AML-193 (cell line): ENCODE measurements at regions not wholly inside any gene's neighbourhood (a gene's known extent, or its start where the extent isn't known, plus 50 kb on each side); places are given as distances from the start of the nearest gene placed in this dataset.
"Not testable (repeated sequence)": the region's sequence is repeated elsewhere in the genome, so short reads cannot be mapped to it uniquely, and the experiment has no call there.

Experiments used
- DNase-seq, 2 experiments: peaks; one replicate each; lab custom pipeline; 2025; lab: John Stamatoyannopoulos, UW

DNA sequence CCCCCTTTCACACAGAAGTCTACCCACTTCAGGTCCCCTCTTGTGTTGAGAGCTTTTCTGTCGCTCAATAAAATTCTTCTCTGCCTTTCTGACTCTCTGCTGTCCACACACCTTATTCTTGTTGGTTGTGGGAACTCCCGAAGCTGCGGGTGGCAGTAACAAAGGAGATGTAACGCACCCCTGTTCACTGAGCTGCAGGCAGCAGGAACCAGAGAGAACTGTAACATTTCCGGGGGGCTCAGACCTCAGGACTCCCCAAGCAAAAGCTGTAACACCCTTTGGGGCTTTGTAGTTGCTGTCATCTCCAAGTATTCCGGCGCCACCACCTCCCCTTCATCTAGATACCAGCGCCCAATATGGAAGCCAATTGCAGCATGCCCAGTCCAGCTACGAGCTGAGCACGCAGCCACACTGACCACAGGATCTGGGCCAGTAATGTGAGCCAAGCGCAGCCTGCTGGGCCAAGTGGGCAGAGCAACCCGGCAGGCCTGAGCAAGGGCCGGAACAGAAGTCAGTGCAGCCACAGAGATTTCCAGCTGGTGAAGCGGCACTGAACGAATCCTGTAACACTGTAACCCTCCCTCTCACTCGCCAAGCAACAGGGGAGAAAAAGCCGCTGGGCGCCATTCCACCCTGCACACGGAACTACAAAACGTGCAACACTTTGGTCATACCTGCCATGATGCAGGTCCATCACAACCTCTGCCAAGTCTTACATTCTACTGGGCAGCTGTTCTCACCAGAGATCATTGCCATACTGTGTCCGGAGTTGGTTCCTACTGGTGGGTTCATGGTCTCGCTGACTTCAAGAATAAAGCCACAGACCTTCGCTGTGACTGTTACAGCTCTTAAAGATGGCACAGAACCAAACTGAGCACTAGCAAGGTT, 194.3 kb downstream of the SPATA31A6 start:
- DNase-seq: not testable (repeated sequence)

GRCh38 chr9:42378418-42378815, 195.0 kb downstream of the SPATA31A6 start:
- DNase-seq: no peak

DNA sequence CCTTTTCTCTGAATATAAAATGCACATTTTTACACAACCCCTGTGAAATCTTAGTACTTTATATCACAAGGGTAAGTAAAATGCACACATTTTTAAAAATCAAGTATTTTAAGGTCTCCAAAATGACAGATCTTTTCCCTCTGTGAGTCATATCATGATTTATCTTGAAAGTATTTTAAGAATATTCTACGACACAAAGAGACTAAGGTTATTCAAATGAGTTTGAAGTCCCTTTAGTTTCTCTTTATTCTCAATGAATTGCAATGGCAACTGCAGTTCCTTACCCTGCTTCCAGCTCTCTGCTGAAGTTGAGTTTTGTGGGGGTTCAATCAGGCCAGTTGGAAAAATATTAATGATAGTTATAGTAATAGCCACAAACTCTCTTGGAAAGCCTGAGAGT, 196.1 kb downstream of the SPATA31A6 start:
- DNase-seq: not testable (repeated sequence)

GRCh38 chr9:42384585-42384984, 201.1 kb downstream of the SPATA31A6 start:
- not testable (repeated sequence) for DNase-seq

DNA sequence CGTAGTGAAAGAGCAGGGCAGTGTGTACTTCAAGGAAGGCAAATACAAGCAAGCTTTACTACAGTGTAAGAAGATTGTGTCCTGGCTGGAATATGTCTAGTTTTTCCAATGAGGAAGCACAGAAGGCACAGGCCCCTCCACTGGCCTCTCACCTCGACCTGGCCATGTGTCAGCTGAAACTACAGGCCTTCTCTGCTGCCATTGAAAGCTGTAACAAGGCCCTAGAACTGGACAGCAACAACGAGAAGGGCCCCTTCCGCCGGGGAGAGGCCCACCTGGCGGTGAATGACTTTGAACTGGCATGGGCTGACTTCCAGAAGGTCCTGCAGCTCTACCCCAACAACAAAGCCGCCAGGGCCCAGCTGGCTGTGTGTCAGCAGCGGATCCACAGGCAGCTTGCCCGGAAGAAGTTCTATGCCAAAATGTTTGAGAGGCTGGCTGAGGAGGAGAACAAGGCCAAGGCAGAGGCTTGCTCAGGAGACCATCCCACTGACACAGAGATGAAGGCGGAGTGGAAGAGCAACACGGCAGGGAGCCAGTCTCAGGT, 202.2 kb downstream of the SPATA31A6 start:
- not testable (repeated sequence) for DNase-seq

DNA sequence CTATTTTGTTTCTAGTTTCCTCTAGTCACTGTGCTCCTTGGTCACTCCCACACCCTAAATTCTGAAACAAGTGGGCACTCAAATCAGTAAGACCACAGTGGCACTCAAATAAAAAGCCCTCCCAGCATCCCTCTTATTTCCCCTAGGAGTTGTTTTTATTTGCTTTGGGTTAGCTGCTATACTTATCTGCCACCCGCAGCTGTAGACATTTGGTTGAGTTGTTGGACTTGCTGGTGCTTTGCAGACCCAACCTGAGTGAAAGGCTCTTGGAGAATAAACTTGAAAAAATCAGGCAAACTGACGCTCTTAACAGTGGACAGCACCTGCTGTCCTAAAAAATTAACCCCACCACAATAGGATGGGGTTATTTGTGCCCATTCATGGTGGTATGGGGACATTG, 203.0 kb downstream of the SPATA31A6 start:
- no peak for DNase-seq

- no peak for DNase-seq
Observed at GRCh38 chr9:42388146-42388690, 204.8 kb downstream of the SPATA31A6 start.

DNA sequence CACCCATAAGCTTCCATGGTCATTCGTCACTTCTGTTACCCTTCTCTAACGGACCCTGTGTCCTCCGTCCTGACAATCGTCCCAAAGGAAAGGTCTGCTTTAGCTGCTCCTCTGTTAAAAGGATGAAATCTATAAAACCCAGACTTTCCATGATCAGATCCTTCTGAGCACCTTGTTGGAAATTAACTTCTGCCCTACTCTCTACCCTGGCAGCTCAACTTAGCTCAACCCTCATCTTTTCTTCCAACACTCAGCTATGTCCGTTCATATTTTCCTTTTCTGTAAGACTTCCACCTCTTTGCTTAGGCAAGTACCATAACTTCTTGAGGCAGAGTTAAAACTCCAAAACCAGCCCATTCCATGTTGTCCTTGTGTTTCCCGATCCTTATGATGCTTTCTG, 205.4 kb downstream of the SPATA31A6 start:
- no peak for DNase-seq

GRCh38 chr9:42392773-42393455, 209.5 kb downstream of the SPATA31A6 start:
- not testable (repeated sequence) for DNase-seq

DNA sequence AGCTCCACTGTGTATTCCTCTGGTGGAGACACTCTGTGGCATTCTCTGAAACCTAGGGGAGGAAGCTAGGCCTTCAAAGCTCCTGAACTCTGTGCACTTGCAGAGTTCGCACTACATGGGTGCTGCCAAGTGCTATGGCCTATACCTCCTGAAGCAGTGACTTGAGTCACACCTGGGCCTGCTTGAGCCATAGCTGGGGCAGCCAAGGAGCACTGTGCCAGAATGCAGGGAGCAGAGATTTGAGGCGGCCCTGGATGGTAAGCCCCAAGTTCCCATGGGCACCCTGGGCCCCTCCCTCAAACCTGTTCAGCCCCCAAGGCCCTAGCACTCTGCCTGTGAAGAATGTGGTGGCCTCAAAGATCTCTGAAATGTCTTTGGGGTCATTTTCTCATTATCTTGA, 212.9 kb downstream of the SPATA31A6 start:
- no peak for DNase-seq

DNA sequence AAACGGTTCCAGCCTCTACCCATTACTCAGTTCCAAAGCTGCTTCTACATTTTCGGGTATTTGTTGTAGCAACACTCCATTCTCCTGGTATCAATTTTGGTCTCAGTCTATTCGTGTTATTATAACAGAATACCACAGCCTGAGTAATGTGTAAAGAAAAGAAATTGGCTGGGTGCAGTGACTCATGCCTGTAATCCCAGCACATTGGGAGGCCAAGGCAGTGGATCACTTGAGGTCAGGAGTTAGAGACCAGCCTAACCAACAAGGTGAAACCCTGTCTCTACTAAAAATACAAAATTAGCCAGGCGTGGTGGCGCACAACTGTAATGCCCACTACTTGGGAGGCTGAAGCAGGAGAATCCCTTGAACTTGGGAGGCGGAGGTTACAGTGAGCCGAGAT, 213.9 kb downstream of the SPATA31A6 start:
- not testable (repeated sequence) for DNase-seq

DNA sequence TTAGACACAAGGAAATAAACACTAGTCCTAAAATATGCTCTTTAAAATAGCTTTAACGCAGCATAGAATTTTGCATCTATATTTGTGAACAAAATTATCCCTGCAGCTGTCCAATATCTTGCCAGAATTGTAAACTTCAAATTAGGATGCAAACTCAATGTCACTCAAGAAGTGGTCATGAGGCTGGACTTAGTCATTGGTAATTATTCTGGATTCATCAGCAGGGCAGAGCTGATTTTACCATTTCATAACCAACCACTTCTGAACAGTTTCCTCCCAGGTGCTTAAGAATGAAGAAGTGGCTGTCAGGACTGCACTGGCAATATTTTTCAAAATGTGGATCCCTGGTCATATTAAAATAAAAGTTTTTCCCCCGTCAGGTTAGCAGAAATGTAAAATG, 219.5 kb downstream of the SPATA31A6 start:
- not testable (repeated sequence) for DNase-seq

DNA sequence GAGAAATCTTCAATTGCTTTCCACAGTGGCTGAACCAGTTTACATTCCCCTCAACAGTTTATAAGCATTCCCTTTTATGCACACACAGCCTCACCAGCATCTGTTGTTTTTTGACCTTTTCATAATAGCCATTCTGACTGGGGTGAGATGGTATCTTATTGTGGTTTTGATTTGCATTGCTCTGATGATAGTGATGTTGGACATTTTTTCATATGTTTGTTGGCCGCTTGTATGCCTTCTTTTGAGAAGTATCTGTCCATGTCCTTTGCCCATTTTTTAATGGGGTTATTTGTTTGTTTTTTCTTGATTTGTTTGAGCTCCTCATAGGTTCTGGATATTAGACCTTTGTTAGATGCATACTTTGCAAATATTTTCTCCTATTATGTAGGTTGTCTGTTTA, 226.1 kb downstream of the SPATA31A6 start:
- not testable (repeated sequence) for DNase-seq

DNA sequence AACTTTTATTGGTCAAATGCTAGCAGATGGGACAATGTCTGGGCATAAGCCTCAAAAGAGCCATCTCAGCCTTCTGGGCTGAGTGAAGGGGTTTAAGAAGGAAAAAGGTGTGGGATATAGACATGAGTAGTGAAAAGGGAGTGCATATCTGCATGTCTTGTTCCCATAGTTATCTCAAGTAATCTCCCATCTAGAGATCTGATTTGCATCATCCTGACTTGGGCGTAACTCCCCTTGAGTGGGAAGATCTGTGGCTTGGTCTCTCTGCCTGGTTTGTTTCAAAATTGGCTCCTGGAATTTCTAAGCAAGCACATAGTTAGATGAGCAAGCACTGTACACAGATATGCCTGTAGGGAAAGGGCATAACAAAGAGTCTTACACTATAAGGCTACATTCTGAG, 228.9 kb downstream of the SPATA31A6 start:
- not testable (repeated sequence) for DNase-seq

DNA sequence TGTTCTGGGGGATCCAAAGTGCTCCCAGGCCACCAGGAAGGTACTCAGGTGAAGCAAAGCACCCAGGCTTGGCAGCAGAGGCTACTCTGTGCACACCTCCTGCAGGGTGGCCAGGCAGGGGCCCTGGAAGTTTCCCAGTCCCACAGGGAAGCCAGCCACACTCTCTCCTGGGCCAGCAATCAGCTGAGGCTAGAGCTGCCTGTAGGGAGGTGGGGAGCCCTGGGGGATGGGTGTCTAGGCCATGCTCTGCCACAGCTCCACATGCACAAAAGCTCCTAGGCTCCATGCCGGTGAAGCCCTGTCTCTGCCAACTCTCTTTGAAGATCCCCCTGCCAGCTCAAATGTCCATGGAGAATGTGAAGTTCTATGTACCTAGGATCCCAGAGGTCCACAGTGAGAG, 231.4 kb downstream of the SPATA31A6 start:
- not testable (repeated sequence) for DNase-seq

DNA sequence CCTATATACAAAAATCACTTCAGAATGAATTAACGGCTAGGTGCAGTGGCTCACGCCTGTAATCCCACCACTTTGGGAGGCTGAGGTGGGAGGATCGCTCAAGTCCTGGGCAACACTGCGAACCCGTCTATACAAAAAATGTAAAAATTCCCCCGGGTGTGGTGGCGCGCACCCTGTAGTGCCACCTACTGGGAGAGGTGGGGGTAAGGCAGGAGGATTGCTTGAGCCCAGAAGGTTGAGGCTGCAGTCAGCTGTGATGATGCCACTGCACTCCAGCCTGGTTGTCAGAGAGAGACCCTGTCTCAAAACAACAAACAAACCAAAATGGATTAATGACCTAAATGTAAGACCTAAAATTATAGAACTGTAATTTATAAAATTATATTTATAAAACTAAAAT, 236.2 kb downstream of the SPATA31A6 start:
- not testable (repeated sequence) for DNase-seq

GRCh38 chr9:42420324-42420723, 236.9 kb downstream of the SPATA31A6 start:
- not testable (repeated sequence) for DNase-seq

DNA sequence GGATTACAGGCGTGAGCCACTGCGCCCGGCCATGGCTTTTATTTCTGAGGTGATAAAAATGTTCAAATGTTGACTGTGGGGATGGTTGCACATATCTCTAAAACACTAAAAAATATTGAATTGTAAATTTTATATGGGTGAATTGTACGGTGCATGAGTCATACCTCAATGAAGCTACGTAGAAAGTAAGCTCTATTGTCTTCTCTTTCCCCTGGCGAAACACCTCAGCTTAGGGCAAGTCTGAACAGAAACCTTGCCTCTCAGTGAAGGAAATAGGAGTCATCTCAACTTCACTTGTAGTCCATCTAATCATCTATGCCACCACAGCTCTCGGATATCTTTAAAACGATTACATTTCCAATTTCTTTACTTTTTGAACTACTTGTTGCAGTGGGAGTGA, 238.2 kb downstream of the SPATA31A6 start:
- DNase-seq: not testable (repeated sequence)

GRCh38 chr9:42430674-42431615, 247.5 kb downstream of the SPATA31A6 start:
- DNase-seq: not testable (repeated sequence)

DNA sequence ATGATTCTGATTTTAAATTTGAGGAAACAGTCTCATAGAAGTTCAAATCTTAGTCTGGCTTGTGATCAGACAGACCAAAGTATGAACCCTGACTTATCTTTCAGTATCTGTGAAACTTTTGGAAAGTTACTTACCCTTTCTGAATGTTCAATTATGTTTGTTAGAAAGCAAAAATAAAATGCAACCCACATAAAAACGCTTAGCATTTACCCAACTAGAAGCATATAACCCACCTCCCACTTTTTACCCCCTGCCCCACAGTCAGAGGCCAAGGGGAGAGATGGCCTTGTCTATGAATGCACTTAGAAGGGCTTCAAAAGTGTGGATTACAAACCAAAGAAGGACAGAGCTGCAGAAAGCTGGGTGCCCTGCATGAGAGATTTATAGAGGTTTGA, 248.2 kb downstream of the SPATA31A6 start:
- DNase-seq: not testable (repeated sequence)
